ENCODE measurements at regions not wholly inside any gene's neighbourhood (a gene's known extent, or its start where the extent isn't known, plus 50 kb on each side); places are given as distances from the start of the nearest gene placed in this dataset.

GRCh38 chr15:53454535-53454842, 305.0 kb downstream of the WDR72 start:
- Histone ChIP-seq H3K27ac (ENCODE audit: low read depth in 2 of 2, low read length in 1 of 2) (no peak overlapping the region), H3F3A (replicated peaks; ENCODE audit: insufficient read depth) (no peaks in the 10 kb centered on the region), H3K9ac (no peak overlapping the region), H3K4me3 (ENCODE audit: low read depth in 2 of 2, low read length in 1 of 2) (no peak overlapping the region), H3K79me2 (ENCODE audit: insufficient read depth) (no peaks in the 10 kb centered on the region), H4K20me1 (ENCODE audit: insufficient read depth) (no peaks in the 10 kb centered on the region), H3K9me3 (no peaks in the 10 kb centered on the region), H2AFZ (ENCODE audit: low read depth) (no peak overlapping the region), H3K9me2 (no peaks in the 10 kb centered on the region), H3K36me3 (replicated peaks in 1 of 2; ENCODE audit: control insufficient read depth in 1 of 2, insufficient read depth in 2 of 2, low read length in 1 of 2) (no peaks in the 10 kb centered on the region), H3K4me2 (no peak overlapping the region), H3K27me3 (ENCODE audit: insufficient read depth) (no peaks in the 10 kb centered on the region), H3K4me1 (ENCODE audit: control insufficient read depth in 1 of 2, insufficient read depth in 2 of 2, low read depth in 1 of 2, low read length in 1 of 2) (no peaks in the 10 kb centered on the region)
- ChIA-PET CTCF (no interaction called here), POLR2A (no interaction called here)
- TF ChIP-seq FOXJ3 (CRISPR knock-in tag; IDR thresholded peaks at IDR 0.05) (no peak), SIN3A (IDR thresholded peaks at IDR 0.05; ENCODE audit: borderline replicate concordance, low read depth, low read length) (no peak), JUND (IDR thresholded peaks at IDR 0.05) (no peak), CHD2 (IDR thresholded peaks at IDR 0.05; ENCODE audit: low read length, partially characterized antibody) (no peak), RFX5 (IDR thresholded peaks at IDR 0.05; ENCODE audit: low read length) (no peak), NFIC (IDR thresholded peaks at IDR 0.05; ENCODE audit: borderline replicate concordance) (no peak), USF2 (IDR thresholded peaks at IDR 0.05; ENCODE audit: borderline replicate concordance, low read depth, low read length) (no peak), REST (IDR thresholded peaks at IDR 0.05; ENCODE audit: low read depth, low read length) (no peak), NRF1 (IDR thresholded peaks at IDR 0.05; ENCODE audit: low read depth, low read length) (no peak), TCF12 (IDR thresholded peaks at IDR 0.05) (no peak), EP300 (IDR thresholded peaks at IDR 0.05; ENCODE audit: borderline replicate concordance in 1 of 2, low read depth in 1 of 2, low read length in 1 of 2) (no peak), SMC3 (IDR thresholded peaks at IDR 0.05; ENCODE audit: low read depth, low read length) (no peak), CTCF (IDR thresholded peaks at IDR 0.05) (no peak), YY1 (IDR thresholded peaks at IDR 0.05; ENCODE audit: low read depth) (no peak), FOXM1 (IDR thresholded peaks at IDR 0.05; ENCODE audit: low read depth) (no peak), RXRA (IDR thresholded peaks at IDR 0.05; ENCODE audit: borderline replicate concordance, low read depth) (no peak), USF1 (IDR thresholded peaks at IDR 0.05; ENCODE audit: borderline replicate concordance, low read depth) (no peak), MXI1 (IDR thresholded peaks at IDR 0.05; ENCODE audit: low read depth, low read length) (no peak)
- WGBS (ENCODE audit: low lambda C conversion rate) = 11% methylated on average over 5 of the region's 5 CpGs
- no peak for DNase-seq

Data from SK-N-SH (cell line).